Gastrocnemius medialis (tissue), 4 donors: ENCODE measurements at regions not wholly inside any gene's neighbourhood (a gene's known extent, or its start where the extent isn't known, plus 50 kb on each side); places are given as distances from the start of the nearest gene placed in this dataset.

ENCODE experiments used
- CTCF ChIP-seq, 5 experiments: fragments of 450-650 bp in 3 of 5; fragments of 200-600 bp in 2 of 5; sonication (generic) in 2 of 5; IDR thresholded peaks in 4 of 5; conservative IDR thresholded peaks in 1 of 5; 1 replicate in 4 of 5; 2 replicates in 1 of 5; pipeline ENCODE4 v1.5.1; 2016 to 2019; ENCODE audit warnings: antibody characterized with exemption in 5 of 5, mild to moderate bottlenecking in 3 of 5, moderate library complexity in 3 of 5
- POLR2A ChIP-seq, 2 donors: fragments of 450-650 bp; IDR thresholded peaks; one replicate each; pipeline ENCODE4 v1.6.1; 2017; ENCODE audit warnings: antibody characterized with exemption in 2 of 2, mild to moderate bottlenecking in 2 of 2, moderate library complexity in 2 of 2

DNA sequence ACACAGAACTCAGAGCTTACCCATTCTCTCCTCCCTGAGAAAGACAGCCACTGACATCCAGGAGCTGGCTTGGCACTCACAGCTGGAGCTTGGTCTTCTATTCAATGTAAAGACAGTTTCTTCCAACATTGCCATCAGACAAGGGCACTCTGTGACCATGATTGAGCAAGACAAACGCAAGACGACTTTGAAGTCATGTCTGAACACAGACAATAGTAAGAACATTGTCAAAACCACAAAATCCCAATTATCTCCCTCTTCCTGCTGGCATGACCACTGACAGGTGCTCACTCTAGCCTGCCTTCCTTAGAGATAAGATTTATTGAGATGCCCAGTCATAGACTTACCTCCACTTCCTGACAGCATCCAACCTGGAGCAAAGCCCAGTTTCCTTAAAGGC lies 328.0 kb downstream of the MSX2 start:
- TF ChIP-seq CTCF (IDR thresholded peaks at IDR 0.05 in 4 of 5, conservative IDR thresholded peaks at IDR 0.05 in 1 of 5), result no peak
- no peak for TF ChIP-seq POLR2A (IDR thresholded peaks at IDR 0.05)
